Calu3 (cell line): ENCODE measurements at regions not wholly inside any gene's neighbourhood (a gene's known extent, or its start where the extent isn't known, plus 50 kb on each side); places are given as distances from the start of the nearest gene placed in this dataset.

Experiments
- BruUV-seq: library from RNA; stranded (reverse); fragments of 400-500 nt; replicated peaks from 2 replicates; lab custom pipeline; 2021; lab: Mats Ljungman, UMichigan
- CTCF ChIA-PET: fragments of 300-600 bp; sonication (Branson Sonifier 250); formaldehyde crosslinking; loops from one replicate; lab custom pipeline; 2022; ENCODE audit warnings: antibody characterized with exemption; lab: Charles Lee
- DNase-seq: peaks from one replicate; pipeline ENCODE4 v3.0.0; 2022
- H3K27ac Mint-ChIP-seq: one replicate; pipeline ENCODE4 v1.8.0; 2022; ENCODE audit warnings: mixed read lengths; ENCODE audit not compliant: unreplicated experiment
- H3K27me3 Mint-ChIP-seq: one replicate; pipeline ENCODE4 v1.8.0; 2022; ENCODE audit warnings: mixed read lengths; ENCODE audit not compliant: unreplicated experiment
- H3K36me3 Mint-ChIP-seq: one replicate; pipeline ENCODE4 v1.8.0; 2022; ENCODE audit warnings: mild to moderate bottlenecking, moderate library complexity, mixed read lengths; ENCODE audit not compliant: insufficient read depth, unreplicated experiment
- H3K4me1 Mint-ChIP-seq: one replicate; pipeline ENCODE4 v1.8.0; 2022; ENCODE audit warnings: mild to moderate bottlenecking, low read depth, mixed read lengths; ENCODE audit not compliant: unreplicated experiment
- H3K4me3 Mint-ChIP-seq: one replicate; pipeline ENCODE4 v1.8.0; 2022; ENCODE audit warnings: mild to moderate bottlenecking, low read depth, moderate library complexity, mixed read lengths; ENCODE audit not compliant: unreplicated experiment
- H3K9me3 Mint-ChIP-seq: one replicate; pipeline ENCODE4 v1.8.0; 2022; ENCODE audit warnings: low read depth, mixed read lengths; ENCODE audit not compliant: unreplicated experiment
- CTCF ChIP-seq: fragments of 200-600 bp; IDR thresholded peaks from one replicate; pipeline ENCODE4 v1.8.0; 2022; ENCODE audit warnings: antibody characterized with exemption; ENCODE audit not compliant: unreplicated experiment
- intact Hi-C: fragments of 100-400 bp; cut with micrococcal nuclease; formaldehyde crosslinking; loops from one replicate; pipeline ENCODE4 v1.10.0; 2022; ENCODE audit not compliant: unreplicated experiment

GRCh38 chrX:80602036-80602860 lies 182.0 kb downstream of the TENT5D start:
- no peak for TF ChIP-seq CTCF
- no TSS peak for BruUV-seq
- no peak for DNase-seq
- Mint-ChIP-seq H3K9me3 (peaks cover 2% of the 10 kb centered on the region), H3K27ac (no peak overlapping the region), H3K4me3 (no peak overlapping the region), H3K36me3 (no peaks in the 10 kb centered on the region), H3K4me1 (no peaks in the 10 kb centered on the region), H3K27me3 (no peaks in the 10 kb centered on the region)
- CTCF ChIA-PET = no interaction called here
- intact Hi-C loops = no loop called here
